Heart left ventricle (tissue), 16 donors: ENCODE measurements at regions not wholly inside any gene's neighbourhood (a gene's known extent, or its start where the extent isn't known, plus 50 kb on each side); places are given as distances from the start of the nearest gene placed in this dataset.

ENCODE experiments used
- ATAC-seq, 4 donors: fragments of 200-7000 bp; cut with Tn5 transposase; one replicate each; pipeline ENCODE4 v1.9.1; 2020 to 2022; ENCODE audit warnings: moderate library complexity in 4 of 4, mild to moderate bottlenecking in 3 of 4, moderate number of reproducible peaks in 1 of 4
- DNase-seq, 5 donors: peaks; one replicate each; pipeline ENCODE4 v3.0.0-alpha.2; 2020
- H3K27ac ChIP-seq, 12 donors: fragments of 200-600 bp; sonication (generic) in 4 of 12; one replicate each; pipeline versions ENCODE4 v1.5.0 to v1.8.0; 2016 to 2022; ENCODE audit warnings: mild to moderate bottlenecking in 2 of 12
- H3K27me3 ChIP-seq, 9 donors: fragments of 200-600 bp; sonication (generic) in 2 of 9; one replicate each; pipeline versions ENCODE4 v1.5.1 to v1.8.0; 2016 to 2022; ENCODE audit warnings: mild to moderate bottlenecking in 3 of 9
- H3K36me3 ChIP-seq, 9 donors: fragments of 200-600 bp; sonication (generic) in 2 of 9; one replicate each; pipeline versions ENCODE4 v1.5.0 to v1.8.0; 2018 to 2022; ENCODE audit warnings: mild to moderate bottlenecking in 2 of 9
- H3K4me1 ChIP-seq, 12 donors: fragments of 200-600 bp; sonication (generic) in 4 of 12; one replicate each; pipeline versions ENCODE4 v1.5.0 to v1.8.0; 2016 to 2022; ENCODE audit warnings: mild to moderate bottlenecking in 3 of 12
- H3K4me3 ChIP-seq, 12 donors: fragments of 200-600 bp; sonication (generic) in 4 of 12; one replicate each; pipeline versions ENCODE4 v1.5.0 to v1.8.0; 2017 to 2022; ENCODE audit warnings: mild to moderate bottlenecking in 9 of 12, moderate library complexity in 4 of 12
- H3K9me3 ChIP-seq, 12 donors: fragments of 200-600 bp; sonication (generic) in 4 of 12; one replicate each; pipeline versions ENCODE4 v1.5.0 to v1.8.0; 2016 to 2022; ENCODE audit warnings: mild to moderate bottlenecking in 1 of 12
- CTCF ChIP-seq, 12 donors: fragments of 200-600 bp; sonication (generic) in 4 of 12; IDR thresholded peaks; one replicate each; pipeline versions ENCODE4 v1.5.0 to v1.8.0; 2018 to 2022; ENCODE audit warnings: antibody characterized with exemption in 12 of 12, mild to moderate bottlenecking in 5 of 12
- POLR2A ChIP-seq, 2 donors: fragments of 450-650 bp; IDR thresholded peaks; one replicate each; pipeline ENCODE4 v1.6.1; 2017; ENCODE audit warnings: antibody characterized with exemption in 2 of 2, mild to moderate bottlenecking in 2 of 2, moderate library complexity in 2 of 2
- WGBS, 4 donors: extraction: QIAGEN DNeasy Blood & Tissue Kit in 2 of 4; methylation state at CpG; one replicate each; pipeline versions ENCODE4 v1.1.5 to v1.1.7; 2013 to 2018; 5-methylcytosine and 5-hydroxymethylcytosine counted together
- intact Hi-C, 10 donors: fragments of 100-400 bp; cut with DNase I; formaldehyde crosslinking; loops; one replicate each; pipeline versions ENCODE4 v1.11.1 to v1.14.2; 2022
- donor health status: ischemic (EF 13 %, LVEDD 7.1; RV severe dilation, severe dysfunction).
- donor health status: healthy with polysubstance abuse.
- donor health status: DM: no; HTN: yes; CAD: no.
- donor health status: DM: no; HTN: no; CAD: no.
- donor health status: ischemic (EF 25% LVEDD 6.9; RV normal size, moderate dysfunction).
- donor health status: ischemic (EF 25% LVEDD 5.7; RV mildly dilated, moderate dysfunction).
- donor health status: healthy.
- donor health status: DM: yes; HTN: yes; CAD: no.
- donor health status: ischemic (EF 35%, LVEDD 5.7; RV mildly dilated, moderate dysfunction).
- donor health status: nonischemic (EF 11% LVEDD 7.7; RV severe dilation, severe dysfunction).
- donor health status: DM: yes; HTN: yes; CAD: no.
- donor health status: PGD.
- donor health status: ischemic (EF 29% LVEDD 5.4; RV normal size, mild dysfunction).
- donor health status: nonischemic (EF 23%, LVEDD 6.1; RV moderate dilation, normal function).

- TF ChIP-seq POLR2A (IDR thresholded peaks at IDR 0.05) (no peak), CTCF (IDR thresholded peaks at IDR 0.05) (no peak)
- H3K4me3 ChIP-seq: no peak overlapping the region
- no peaks in the 10 kb centered on the region for H3K36me3 ChIP-seq
- no peak for ATAC-seq
- intact Hi-C loops: no loop called here
- no peaks in the 10 kb centered on the region for H3K4me1 ChIP-seq
- WGBS, 4 donors: 71 to 82% (median 73%) methylated on average over 3 of the region's 3 CpGs
- H3K9me3 ChIP-seq: no peaks in the 10 kb centered on the region
- no peak overlapping the region for H3K27ac ChIP-seq
- no peaks in the 10 kb centered on the region for H3K27me3 ChIP-seq
- no peak for DNase-seq
Observed at GRCh38 chr3:176416870-176417269, 780.4 kb downstream of the TBL1XR1 start.

DNA sequence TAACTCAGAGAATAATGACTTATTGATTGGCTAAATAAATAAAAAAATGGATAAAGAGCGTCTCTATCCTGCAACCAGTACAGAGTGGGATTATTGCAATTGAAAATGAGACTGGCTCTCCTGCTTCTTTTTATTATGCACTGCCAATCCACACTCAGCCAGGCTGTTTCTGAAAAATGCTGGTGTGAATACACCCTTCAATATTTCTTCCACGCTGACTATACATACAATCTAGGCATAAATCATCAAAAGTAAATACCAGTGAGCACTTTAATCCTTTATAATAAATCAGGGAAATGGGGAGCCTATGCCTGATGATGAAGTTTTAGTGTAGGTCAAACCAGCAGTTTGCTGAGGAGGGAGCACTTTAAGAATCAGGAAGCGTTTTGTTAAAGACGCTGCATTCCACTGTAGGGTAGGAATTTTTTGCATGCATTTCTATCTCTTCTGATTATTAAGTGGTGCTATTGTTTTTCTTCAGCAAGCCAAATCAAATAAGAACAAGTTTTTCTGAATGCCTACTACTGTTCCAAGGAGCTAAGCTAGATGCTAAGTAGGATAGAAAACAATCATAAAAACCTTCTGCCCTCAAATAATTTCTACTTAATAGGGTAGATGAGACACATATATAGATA lies 781.5 kb downstream of the TBL1XR1 start:
- no peak overlapping the region for H3K27ac ChIP-seq

DNA sequence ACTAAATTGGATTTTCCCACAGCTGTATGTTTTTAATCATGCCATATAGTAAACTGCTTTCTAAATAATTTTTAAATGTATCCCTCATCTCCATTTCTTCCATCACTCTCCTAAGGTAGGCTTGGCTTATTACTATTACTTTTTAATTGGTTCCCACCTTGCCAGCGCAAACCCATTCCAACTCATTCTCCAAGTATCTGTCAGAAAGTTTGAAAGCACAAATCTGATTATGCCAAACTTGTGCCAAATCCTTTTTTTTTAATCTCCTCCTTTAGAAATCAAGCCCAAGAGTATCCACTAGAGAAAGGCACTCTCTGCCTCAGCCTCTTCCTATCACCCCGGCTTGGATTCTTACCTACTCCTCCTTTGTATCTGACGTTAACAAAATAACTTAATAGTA lies 784.5 kb downstream of the TBL1XR1 start:
- TF ChIP-seq POLR2A (IDR thresholded peaks at IDR 0.05) (no peak), CTCF (IDR thresholded peaks at IDR 0.05) (no peak)
- no peak overlapping the region for H3K27ac ChIP-seq
- no peaks in the 10 kb centered on the region for H3K9me3 ChIP-seq
- intact Hi-C loops: no loop called here
- H3K4me3 ChIP-seq: no peak overlapping the region
- DNase-seq (no peak), ATAC-seq (no peak)
- WGBS, 4 donors: 84 to 93% (median 91%) methylated on average over 3 of the region's 3 CpGs
- H3K27me3 ChIP-seq: no peaks in the 10 kb centered on the region
- H3K4me1 ChIP-seq: no peaks in the 10 kb centered on the region
- H3K36me3 ChIP-seq: no peaks in the 10 kb centered on the region

More for the DNA sequence above, 781.5 kb downstream of the TBL1XR1 start:
- H3K27me3 ChIP-seq: no peaks in the 10 kb centered on the region
- ATAC-seq: no peak
- H3K4me3 ChIP-seq: no peak overlapping the region
- no peak for DNase-seq
- TF ChIP-seq POLR2A (IDR thresholded peaks at IDR 0.05) (no peak), CTCF (IDR thresholded peaks at IDR 0.05) (no peak)
- H3K36me3 ChIP-seq: no peaks in the 10 kb centered on the region
- no peaks in the 10 kb centered on the region for H3K9me3 ChIP-seq
- intact Hi-C loops: no loop called here
- 65 to 74% (median 67%) methylated on average over 4 of the region's 4 CpGs for WGBS, 4 donors
- H3K4me1 ChIP-seq: no peaks in the 10 kb centered on the region

DNA sequence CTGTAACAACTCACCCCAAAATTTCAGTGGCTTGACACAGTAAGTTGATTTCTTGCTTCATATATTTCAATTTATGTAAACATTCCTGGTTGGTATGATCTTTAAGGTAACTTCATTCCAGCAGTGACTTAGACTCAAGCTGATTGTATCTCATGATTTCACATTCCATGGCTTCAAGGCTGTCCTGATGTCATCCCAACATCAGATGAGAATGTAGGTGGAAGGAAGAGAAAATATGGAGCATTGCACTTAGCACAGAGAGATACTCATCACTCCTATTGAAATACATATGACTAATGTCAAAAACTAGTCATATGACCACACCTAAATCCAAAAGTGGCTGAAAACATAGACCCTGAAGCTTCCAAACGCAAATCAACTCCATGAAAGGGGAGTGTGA lies 793.8 kb downstream of the TBL1XR1 start:
- TF ChIP-seq POLR2A (IDR thresholded peaks at IDR 0.05) (no peak), CTCF (IDR thresholded peaks at IDR 0.05) (no peak)
- no peaks in the 10 kb centered on the region for H3K36me3 ChIP-seq
- no peak overlapping the region for H3K4me3 ChIP-seq
- intact Hi-C loops: no loop called here
- H3K27ac ChIP-seq: no peak overlapping the region
- DNase-seq (no peak), ATAC-seq (no peak)
- H3K27me3 ChIP-seq: no peaks in the 10 kb centered on the region
- 81 to 96% (median 88%) methylated on average over 1 of the region's 1 CpG for WGBS, 4 donors
- H3K4me1 ChIP-seq: no peaks in the 10 kb centered on the region
- H3K9me3 ChIP-seq: no peaks in the 10 kb centered on the region
